ENCODE measurements at regions not wholly inside any gene's neighbourhood (a gene's known extent, or its start where the extent isn't known, plus 50 kb on each side); places are given as distances from the start of the nearest gene placed in this dataset.

DNA sequence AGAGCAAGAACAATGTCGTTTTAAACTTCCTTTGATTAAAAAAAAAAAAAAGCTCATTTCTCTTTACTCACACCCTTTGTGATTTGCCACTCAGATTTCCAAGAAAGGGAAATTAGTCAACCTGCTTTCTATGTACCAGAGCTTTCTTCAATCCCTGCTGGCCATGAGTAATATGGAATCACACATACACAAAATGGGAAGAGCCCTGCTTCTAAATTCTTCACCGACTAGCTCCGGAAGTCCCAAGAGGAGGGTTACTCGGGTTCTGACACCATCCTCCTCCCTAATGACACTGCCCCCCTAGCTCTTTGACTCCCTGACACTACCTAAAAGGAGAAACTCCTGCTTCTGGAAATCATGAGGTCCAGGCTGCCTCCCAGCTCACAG lies 81.8 kb upstream of the SFMBT2 start:
- WGBS, 2 experiments (ENCODE audit: extremely low coverage in 1 of 2, insufficient coverage in 1 of 2, insufficient read length in 1 of 2, insufficient replicate concordance in 2 of 2, low coverage in 1 of 2, low lambda C conversion rate in 2 of 2, missing lambda C conversion rate in 1 of 2), result 88% methylated on average over 4 of the region's 4 CpGs; no CpG with 5 or more reads in 1 of the 2 experiments
- POLR2A ChIA-PET (ENCODE audit: partially characterized antibody), result no interaction called here
- no peak for TF ChIP-seq BCL11A (IDR thresholded peaks at IDR 0.05; ENCODE audit: low read depth in 2 of 2, low read length in 2 of 2)

More for the DNA sequence above, 81.8 kb upstream of the SFMBT2 start:
- no peak overlapping the region for H3K4me2 ChIP-seq (ENCODE audit: insufficient read depth in 1 of 2, low read depth in 2 of 2, low read length in 2 of 2)
- no peaks in the 10 kb centered on the region; a peak in 1 of 8 replicates for H3K36me3 ChIP-seq (ENCODE audit: control insufficient read depth in 2 of 4, insufficient read depth in 4 of 4, low read length in 3 of 4)
- H3K27me3 ChIP-seq (replicated peaks in 1 of 4; ENCODE audit: control insufficient read depth in 3 of 4, extremely low read depth in 1 of 4, insufficient read depth in 3 of 4, low read length in 3 of 4), result no peaks in the 10 kb centered on the region; a peak in 1 of 7 replicates
- no peak overlapping the region for H2BK20ac ChIP-seq (ENCODE audit: low read length)
- no peaks in the 10 kb centered on the region for H3K79me1 ChIP-seq (ENCODE audit: low read depth, low read length)
- no peak overlapping the region for H3K4me3 ChIP-seq (ENCODE audit: extremely low read depth in 1 of 4, insufficient read depth in 2 of 4, low read depth in 3 of 4, low read length in 4 of 4)
- no peak overlapping the region for H3K56ac ChIP-seq (replicated peaks; ENCODE audit: insufficient read length, low read depth, low read length)
- no peak overlapping the region for H2AFZ ChIP-seq (ENCODE audit: low read length)
- H3K9me3 ChIP-seq (ENCODE audit: insufficient read depth in 2 of 2, low read depth in 1 of 2, low read length in 1 of 2), result no peaks in the 10 kb centered on the region
- no peaks in the 10 kb centered on the region for H3K23me2 ChIP-seq (ENCODE audit: low read depth, low read length)
- FAIRE-seq (no peak), DNase-seq (ENCODE audit: low read depth in 1 of 2, low spot score in 2 of 2) (no peak)
- no peaks in the 10 kb centered on the region for H3K79me2 ChIP-seq (ENCODE audit: control insufficient read depth in 1 of 2, insufficient read depth in 2 of 2, low read length in 2 of 2)
- no peak overlapping the region for H2BK15ac ChIP-seq (ENCODE audit: low read length)
- H4K5ac ChIP-seq (ENCODE audit: insufficient read length, low read depth, low read length), result no peak overlapping the region
- no peak overlapping the region for H3K9ac ChIP-seq (replicated peaks in 1 of 4; ENCODE audit: extremely low read depth in 1 of 4, low read depth in 3 of 4, low read length in 3 of 4)
- H3K18ac ChIP-seq (ENCODE audit: extremely low read depth, low read length), result no peak overlapping the region
- no peak overlapping the region for H2BK12ac ChIP-seq (ENCODE audit: low read depth, low read length)
- no peak overlapping the region for H2AK5ac ChIP-seq (ENCODE audit: low read depth, low read length)
- H4K20me1 ChIP-seq (replicated peaks in 1 of 2; ENCODE audit: control insufficient read depth in 1 of 2, insufficient read depth in 2 of 2, low read length in 2 of 2), result no peaks in the 10 kb centered on the region
- CTCF ChIA-PET (ENCODE audit: partially characterized antibody), result interaction anchor here (0.9 to 1.1 kb wide), 4 partner anchors 11 to 371 kb away, joined by 3 to 5 read pairs (median 4); no protein-coding TSS in a partner anchor
- H3K4me1 ChIP-seq (replicated peaks in 1 of 4; ENCODE audit: control insufficient read depth in 3 of 4, insufficient read depth in 4 of 4, low read length in 3 of 4), result peaks cover 1 to 8% (median 5%) of the 10 kb centered on the region in 4 experiments; a peak in 6 of 7 replicates
- H3K14ac ChIP-seq (ENCODE audit: insufficient read length), result no peak overlapping the region
- no peak overlapping the region for H2BK5ac ChIP-seq (ENCODE audit: low read depth, low read length)
- no peak overlapping the region for H4K91ac ChIP-seq (replicated peaks; ENCODE audit: insufficient read length, low read length)
- no peak overlapping the region for H4K8ac ChIP-seq (ENCODE audit: extremely low read depth, insufficient read depth, low read length)
- no peak overlapping the region for H3K27ac ChIP-seq (ENCODE audit: low read depth, low read length)
- H3K23ac ChIP-seq (ENCODE audit: insufficient read length), result no peak overlapping the region
- no peak overlapping the region for H3K4ac ChIP-seq (replicated peaks; ENCODE audit: insufficient read length, low read depth, low read length)
- no peak overlapping the region for H2BK120ac ChIP-seq (replicated peaks; ENCODE audit: low read depth, low read length)

Data from H1 (cell line).